Parathyroid adenoma (tissue), 2 donors: ENCODE measurements at regions not wholly inside any gene's neighbourhood (a gene's known extent, or its start where the extent isn't known, plus 50 kb on each side); places are given as distances from the start of the nearest gene placed in this dataset.
A peak's percentile ranks its signal among the peaks of the same experiment; 100 is the strongest.
"Not testable (repeated sequence)": the region's sequence is repeated elsewhere in the genome, so short reads cannot be mapped to it uniquely, and the experiment has no call there.

Source experiments
- H2AFZ ChIP-seq: fragments of 300-600 bp; sonication (generic); one replicate; pipeline ENCODE4 v1.7.0; 2017; ENCODE audit warnings: antibody characterized with exemption, mild to moderate bottlenecking
- H3K27ac ChIP-seq: fragments of 300-600 bp; sonication (generic); one replicate; pipeline ENCODE4 v1.7.0; 2017
- H3K27me3 ChIP-seq: fragments of 300-600 bp; sonication (generic); one replicate; pipeline ENCODE4 v1.7.0; 2017; ENCODE audit warnings: low read length; ENCODE audit not compliant: control insufficient read depth, insufficient read depth
- H3K36me3 ChIP-seq: fragments of 300-600 bp; sonication (generic); one replicate; pipeline ENCODE4 v1.7.0; 2017; ENCODE audit warnings: low read length; ENCODE audit not compliant: control insufficient read depth, insufficient read depth
- H3K4me1 ChIP-seq: fragments of 300-600 bp; sonication (generic); one replicate; pipeline ENCODE4 v1.7.0; 2017; ENCODE audit warnings: control low read depth
- H3K4me2 ChIP-seq: fragments of 300-600 bp; sonication (generic); one replicate; pipeline ENCODE4 v1.7.0; 2017; ENCODE audit warnings: low read length
- H3K4me3 ChIP-seq: fragments of 300-600 bp; sonication (generic); one replicate; pipeline ENCODE4 v1.7.0; 2017; ENCODE audit warnings: low read depth, low read length
- H3K79me2 ChIP-seq: fragments of 300-600 bp; sonication (generic); one replicate; pipeline ENCODE4 v1.7.0; 2017; ENCODE audit warnings: control low read depth
- H3K9ac ChIP-seq: fragments of 300-600 bp; sonication (generic); one replicate; pipeline ENCODE4 v1.7.0; 2017; ENCODE audit warnings: mild to moderate bottlenecking
- H3K9me3 ChIP-seq: fragments of 300-600 bp; sonication (generic); one replicate; pipeline ENCODE4 v1.7.0; 2017; ENCODE audit warnings: low read length; ENCODE audit not compliant: control insufficient read depth
- TF ChIP-seq, protein P1 (sequence below): fragments of 300-600 bp; sonication (generic); IDR thresholded peaks from one replicate; pipeline ENCODE4 v1.7.0; 2017; ENCODE audit warnings: antibody characterized with exemption, mild to moderate bottlenecking
- donor health status: primary hyperparathyroidism.

DNA sequence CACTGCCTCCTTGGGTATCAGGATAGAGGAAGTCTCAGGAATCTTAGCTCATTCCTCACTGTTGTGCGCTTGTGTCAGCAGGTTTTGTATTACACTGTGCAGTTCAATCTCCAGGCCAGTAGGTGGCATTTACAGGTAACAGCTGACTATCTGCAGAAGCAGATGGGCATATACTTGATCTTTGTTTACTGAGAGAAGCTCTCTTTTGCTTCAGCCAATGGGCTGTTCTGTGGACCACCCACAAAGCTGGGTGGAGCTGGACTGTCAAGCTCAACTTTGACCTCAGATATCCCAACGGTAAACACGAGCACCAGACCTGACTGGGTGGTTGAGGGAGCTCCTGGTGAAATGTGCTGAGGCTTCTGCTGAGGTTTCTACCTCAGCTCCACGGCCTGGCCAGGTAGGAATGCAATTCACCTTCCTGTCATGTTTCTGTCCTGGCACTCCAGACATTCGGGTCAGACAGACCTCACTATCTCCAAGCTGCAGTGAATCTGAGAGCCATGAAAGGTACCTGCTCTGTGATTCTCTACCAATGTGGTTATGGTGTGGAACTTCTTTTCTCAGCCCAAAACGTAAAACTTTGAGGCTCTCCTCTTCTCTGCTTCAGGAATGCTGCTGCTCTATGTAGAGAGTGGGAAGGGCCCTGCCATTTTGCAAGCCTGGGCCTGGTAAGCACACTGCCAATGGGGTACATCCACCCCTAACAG lies 167.9 kb upstream of the ACTBL2 start:
- no peaks in the 10 kb centered on the region for H3K79me2 ChIP-seq
- H2AFZ ChIP-seq: no peak overlapping the region
- H3K9me3 ChIP-seq: no peaks in the 10 kb centered on the region

DNA sequence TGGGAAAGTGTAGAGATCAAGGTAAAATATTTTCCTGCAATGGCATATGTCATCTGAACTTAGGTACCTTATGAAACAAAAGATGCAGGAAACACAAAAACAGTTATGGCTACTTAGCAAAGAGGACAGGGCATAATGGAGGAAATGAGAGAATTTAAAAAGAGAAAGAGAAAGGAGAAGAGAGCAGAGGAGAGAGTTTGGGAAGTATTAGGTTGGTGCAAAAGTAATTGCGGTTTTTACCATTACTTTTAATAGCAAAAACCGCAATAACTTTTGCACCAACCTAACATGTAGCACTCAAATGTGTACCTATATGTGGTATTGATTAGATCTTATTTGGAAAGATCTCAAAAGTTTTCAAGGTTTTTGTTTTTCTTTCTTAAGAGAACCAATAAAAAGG lies 160.1 kb upstream of the ACTBL2 start:
- Histone ChIP-seq H3K9me3 (no peaks in the 10 kb centered on the region), H3K9ac (no peak overlapping the region), H3K27me3 (no peaks in the 10 kb centered on the region), H2AFZ (no peak overlapping the region), H3K4me2 (no peak overlapping the region), H3K4me1 (no peaks in the 10 kb centered on the region), H3K36me3 (no peaks in the 10 kb centered on the region), H3K79me2 (no peaks in the 10 kb centered on the region), H3K4me3 (no peak overlapping the region), H3K27ac (no peak overlapping the region)
- TF ChIP-seq, protein P1, sequence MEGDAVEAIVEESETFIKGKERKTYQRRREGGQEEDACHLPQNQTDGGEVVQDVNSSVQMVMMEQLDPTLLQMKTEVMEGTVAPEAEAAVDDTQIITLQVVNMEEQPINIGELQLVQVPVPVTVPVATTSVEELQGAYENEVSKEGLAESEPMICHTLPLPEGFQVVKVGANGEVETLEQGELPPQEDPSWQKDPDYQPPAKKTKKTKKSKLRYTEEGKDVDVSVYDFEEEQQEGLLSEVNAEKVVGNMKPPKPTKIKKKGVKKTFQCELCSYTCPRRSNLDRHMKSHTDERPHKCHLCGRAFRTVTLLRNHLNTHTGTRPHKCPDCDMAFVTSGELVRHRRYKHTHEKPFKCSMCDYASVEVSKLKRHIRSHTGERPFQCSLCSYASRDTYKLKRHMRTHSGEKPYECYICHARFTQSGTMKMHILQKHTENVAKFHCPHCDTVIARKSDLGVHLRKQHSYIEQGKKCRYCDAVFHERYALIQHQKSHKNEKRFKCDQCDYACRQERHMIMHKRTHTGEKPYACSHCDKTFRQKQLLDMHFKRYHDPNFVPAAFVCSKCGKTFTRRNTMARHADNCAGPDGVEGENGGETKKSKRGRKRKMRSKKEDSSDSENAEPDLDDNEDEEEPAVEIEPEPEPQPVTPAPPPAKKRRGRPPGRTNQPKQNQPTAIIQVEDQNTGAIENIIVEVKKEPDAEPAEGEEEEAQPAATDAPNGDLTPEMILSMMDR: no peak

More for the DNA sequence above, 167.9 kb upstream of the ACTBL2 start:
- Histone ChIP-seq H3K4me1 (no peaks in the 10 kb centered on the region), H3K4me2 (no peak overlapping the region), H3K27me3 (no peaks in the 10 kb centered on the region), H3K4me3 (no peak overlapping the region), H3K36me3 (no peaks in the 10 kb centered on the region), H3K27ac (no peak overlapping the region), H3K9ac (no peak overlapping the region)
- TF ChIP-seq, protein P1: peak; percentile 40

DNA sequence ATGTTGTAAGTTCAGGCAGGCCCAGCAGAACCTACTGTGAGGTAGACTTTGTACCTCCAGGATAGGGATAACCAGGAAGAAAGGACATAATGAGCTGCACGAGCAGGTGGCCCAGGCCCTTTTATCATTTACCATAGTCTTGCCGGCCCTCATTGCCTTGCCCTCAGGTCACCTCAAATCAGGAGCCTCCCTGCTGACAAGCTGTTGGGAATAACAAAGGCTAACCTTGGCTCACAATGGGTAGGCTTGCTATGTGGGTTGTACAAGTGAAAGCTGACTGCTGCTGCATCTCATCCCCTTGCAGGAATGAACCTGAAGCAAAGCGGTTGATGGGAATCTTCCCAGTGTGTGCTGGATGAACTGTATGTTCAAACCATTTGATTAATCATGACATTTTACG lies 159.5 kb upstream of the ACTBL2 start:
- no peak overlapping the region for H3K27ac ChIP-seq
- TF ChIP-seq, protein P1: no peak
- H3K4me3 ChIP-seq: no peak overlapping the region
- no peak overlapping the region for H3K9ac ChIP-seq
- H3K9me3 ChIP-seq: no peaks in the 10 kb centered on the region
- no peaks in the 10 kb centered on the region for H3K79me2 ChIP-seq
- no peaks in the 10 kb centered on the region for H3K4me1 ChIP-seq
- H3K36me3 ChIP-seq: no peaks in the 10 kb centered on the region
- H3K4me2 ChIP-seq: no peak overlapping the region
- no peak overlapping the region for H2AFZ ChIP-seq
- no peaks in the 10 kb centered on the region for H3K27me3 ChIP-seq

DNA sequence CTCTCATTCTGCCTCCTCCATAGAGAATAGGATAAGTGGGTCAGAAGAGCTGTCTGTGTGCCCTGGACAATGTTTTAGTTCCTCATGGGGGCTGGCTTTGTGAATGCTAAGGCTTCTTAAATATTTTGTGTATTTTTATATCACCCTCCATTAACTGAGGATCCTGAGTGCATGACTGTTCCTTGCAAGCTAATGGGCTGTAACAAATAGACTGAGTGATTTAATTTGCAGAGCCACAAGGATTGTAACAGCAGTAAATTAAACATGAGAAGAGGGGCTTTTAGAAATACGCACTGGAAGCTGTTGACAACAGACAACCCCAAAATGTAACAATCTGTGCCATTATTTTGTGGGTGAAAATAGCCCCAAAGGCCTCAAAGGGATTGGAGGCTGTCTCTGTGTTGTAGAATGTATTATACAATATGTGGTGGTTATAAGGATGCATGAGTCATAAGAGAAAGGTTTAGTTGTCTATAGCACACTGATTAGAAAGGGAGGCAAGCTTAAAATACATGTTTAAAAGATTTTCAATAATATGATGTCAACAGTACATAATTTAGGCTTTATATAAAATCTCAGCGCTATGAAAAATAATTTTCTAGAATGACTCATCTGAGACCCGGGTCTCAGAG lies 152.7 kb upstream of the ACTBL2 start:
- TF ChIP-seq, protein P1: no peak
- Histone ChIP-seq H3K27me3 (no peaks in the 10 kb centered on the region), H3K27ac (no peak overlapping the region), H2AFZ (no peak overlapping the region), H3K4me3 (no peak overlapping the region), H3K36me3 (no peaks in the 10 kb centered on the region), H3K79me2 (no peaks in the 10 kb centered on the region), H3K9me3 (no peaks in the 10 kb centered on the region), H3K4me2 (no peak overlapping the region), H3K9ac (no peak overlapping the region), H3K4me1 (no peaks in the 10 kb centered on the region)

DNA sequence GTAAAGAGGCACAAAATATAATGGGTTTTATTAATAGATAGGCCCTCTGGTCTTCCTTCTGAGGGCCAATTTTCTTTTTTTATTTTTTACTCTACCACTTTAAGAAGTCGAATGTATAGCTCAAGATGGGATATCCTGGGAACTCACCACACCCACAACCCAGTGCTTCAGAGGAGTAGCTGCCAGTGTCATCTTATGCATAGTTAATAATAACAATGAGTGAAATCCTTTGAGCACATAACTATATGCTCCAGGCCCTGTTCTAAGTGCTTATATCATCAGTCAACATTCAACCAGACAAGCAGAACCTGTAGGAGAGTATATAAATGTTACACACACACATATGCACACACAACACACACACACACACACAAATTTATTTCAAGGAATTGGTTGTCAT lies 150.3 kb upstream of the ACTBL2 start:
- TF ChIP-seq, protein P1: no peak
- Histone ChIP-seq H3K9ac (no peak overlapping the region), H3K4me2 (no peak overlapping the region), H2AFZ (no peak overlapping the region), H3K27ac (no peak overlapping the region), H3K79me2 (no peaks in the 10 kb centered on the region), H3K4me1 (no peaks in the 10 kb centered on the region), H3K9me3 (no peaks in the 10 kb centered on the region), H3K4me3 (no peak overlapping the region), H3K36me3 (no peaks in the 10 kb centered on the region), H3K27me3 (no peaks in the 10 kb centered on the region)

DNA sequence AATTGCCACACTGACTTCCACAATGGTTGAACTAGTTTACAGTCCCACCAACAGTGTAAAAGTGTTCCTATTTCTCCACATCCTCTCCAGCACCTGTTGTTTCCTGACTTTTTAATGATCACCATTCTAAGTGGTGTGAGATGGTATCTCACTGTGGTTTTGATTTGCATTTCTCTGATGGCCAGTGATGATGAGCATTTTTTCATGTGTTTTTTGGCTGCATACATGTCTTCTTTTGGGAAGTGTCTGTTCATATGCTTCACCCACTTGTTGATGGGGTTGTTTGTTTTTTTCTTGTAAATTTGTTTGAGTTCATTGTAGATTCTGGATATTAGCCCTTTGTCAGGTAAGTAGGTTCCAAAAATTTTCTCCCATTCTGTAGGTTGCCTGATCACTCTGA lies 148.5 kb upstream of the ACTBL2 start:
- not testable (repeated sequence) for H3K27me3 ChIP-seq, H3K4me2 ChIP-seq, H3K27ac ChIP-seq, H2AFZ ChIP-seq, H3K9me3 ChIP-seq, H3K79me2 ChIP-seq, H3K4me1 ChIP-seq, H3K4me3 ChIP-seq, H3K9ac ChIP-seq, H3K36me3 ChIP-seq
